SW480 (cell line): ENCODE measurements at regions not wholly inside any gene's neighbourhood (a gene's known extent, or its start where the extent isn't known, plus 50 kb on each side); places are given as distances from the start of the nearest gene placed in this dataset.
A peak's percentile ranks its signal among the peaks of the same experiment; 100 is the strongest.

Experiments
- DNase-seq: peaks from one replicate; pipeline ENCODE4 v3.0.0-alpha.2; 2016; ENCODE audit warnings: low spot score

DNA sequence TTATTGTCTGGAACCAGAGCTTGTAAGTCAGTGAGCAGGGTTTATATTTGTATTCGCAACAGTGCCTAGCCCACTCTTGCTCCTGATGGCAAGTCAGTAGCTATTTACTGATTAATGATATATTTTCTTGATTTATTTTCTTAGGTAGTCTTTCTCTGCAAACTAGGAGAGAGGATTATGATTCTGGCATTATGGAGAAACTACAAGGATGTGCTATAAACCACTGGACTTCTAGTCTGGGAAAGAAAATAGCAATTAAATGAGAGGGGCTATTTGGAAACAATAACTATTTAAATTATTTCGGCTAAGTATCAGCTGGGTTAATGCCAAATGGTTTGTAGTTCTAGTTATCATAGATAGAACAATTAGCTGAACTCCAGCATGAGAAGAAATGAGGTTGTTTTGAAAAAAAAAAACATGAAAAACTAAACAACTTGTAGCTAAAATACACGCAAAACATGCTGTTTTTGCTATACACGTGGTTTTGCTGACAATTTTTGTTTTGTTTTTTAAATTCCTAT lies 304.9 kb upstream of the TCF21 start:
- DNase-seq: no peak

DNA sequence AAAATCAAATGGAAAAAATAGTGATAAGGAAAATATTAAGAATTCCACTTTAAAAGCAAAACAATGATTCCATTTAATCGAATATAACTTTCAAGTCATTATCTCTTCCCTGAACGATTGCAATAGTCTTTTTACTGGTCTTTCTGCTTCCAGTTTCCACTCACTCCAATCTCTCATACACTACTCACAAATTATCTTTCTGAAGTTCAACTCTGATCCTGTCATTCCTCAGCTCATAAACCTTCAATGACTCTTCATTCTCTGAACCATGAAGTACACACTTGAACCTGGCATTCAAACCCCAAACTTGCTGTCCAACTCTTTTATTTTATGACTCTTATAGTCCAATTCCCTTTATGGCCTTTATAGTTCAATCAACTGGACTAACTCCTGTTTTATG lies 304.1 kb upstream of the TCF21 start:
- no peak for DNase-seq

DNA sequence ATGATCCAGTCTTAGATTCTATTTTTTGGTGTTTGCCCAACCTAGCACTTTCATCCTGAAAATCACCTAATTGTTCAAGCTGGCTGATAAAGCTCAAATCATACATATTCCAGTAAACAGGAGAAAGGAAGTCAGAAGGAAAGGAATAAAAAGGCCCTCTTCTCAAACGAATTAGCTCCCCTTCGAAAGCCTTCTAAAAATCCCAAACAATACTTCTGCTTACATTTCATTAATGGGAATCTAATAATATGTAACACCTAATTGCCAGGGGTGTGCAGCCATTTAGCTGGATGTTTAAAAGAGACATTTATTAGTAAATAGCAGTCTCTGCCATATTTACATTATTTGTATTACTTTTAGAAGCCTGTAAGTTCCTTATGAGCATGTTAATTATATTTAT lies 302.9 kb upstream of the TCF21 start:
- DNase-seq: no peak

DNA sequence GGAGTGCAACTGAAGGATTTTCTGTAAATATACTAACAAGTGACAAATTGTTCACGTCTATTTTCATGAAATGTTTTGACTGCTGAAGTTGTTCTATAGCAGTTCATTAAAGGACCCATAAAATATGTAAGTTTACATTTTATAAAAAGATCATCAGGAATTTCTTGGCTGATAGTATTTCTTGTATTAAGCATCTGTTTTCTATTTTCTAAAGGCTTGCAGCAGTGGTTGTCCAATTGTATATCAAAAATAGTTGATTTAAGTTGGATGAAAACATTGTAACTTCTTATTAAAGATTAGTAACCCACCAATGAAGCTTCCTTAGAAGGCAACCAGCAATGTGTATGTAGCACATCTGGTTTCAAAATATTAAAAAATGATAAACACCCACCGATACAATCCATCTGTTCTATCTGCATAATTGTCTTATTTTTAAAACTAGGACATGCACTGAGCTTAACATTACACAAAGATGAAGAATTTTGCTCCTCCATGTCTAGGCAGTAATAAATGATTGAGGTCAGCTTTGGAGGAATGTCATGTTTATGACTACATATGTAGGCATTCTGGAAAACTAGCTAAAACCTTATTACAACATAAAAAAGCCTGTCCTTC lies 301.3 kb upstream of the TCF21 start:
- DNase-seq: no peak

DNA sequence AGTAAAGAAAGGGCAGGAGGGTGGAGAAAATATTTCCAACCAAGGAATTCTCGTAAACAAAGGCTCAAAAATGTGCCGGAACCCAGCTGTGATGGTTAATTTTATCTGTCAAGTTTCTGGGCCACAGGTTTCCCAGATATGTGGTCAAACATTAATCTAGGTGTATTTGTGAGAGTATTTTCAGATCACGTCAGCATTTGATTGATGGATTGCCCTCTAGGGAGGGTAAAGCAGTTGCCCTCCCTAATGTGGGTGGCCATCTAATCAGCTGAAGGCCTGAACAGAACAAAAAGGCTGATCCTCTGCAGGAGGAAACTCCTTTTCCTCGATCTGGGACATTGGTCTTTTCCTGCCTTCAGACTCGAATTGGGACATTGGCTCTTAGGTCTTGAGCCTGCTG lies 298.7 kb upstream of the TCF21 start:
- DNase-seq: no peak

DNA sequence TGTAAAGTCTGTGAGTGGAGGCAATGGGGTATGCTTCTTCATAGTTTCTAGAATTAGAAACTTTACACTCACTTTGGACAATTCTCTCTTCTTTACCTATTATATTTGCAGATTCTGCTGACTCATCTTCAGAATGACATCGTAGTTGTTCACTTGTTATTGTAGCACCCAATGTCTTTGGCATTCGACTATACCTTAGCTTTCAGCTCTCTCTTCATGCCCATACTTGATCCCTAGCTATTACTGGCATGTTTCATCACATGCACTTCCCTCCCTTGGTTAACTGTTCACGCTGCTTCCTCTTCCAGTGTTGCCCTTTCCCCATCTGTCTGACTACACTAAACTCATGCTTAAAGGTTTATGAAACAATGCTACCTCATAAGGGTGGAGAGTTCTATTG lies 298.1 kb upstream of the TCF21 start:
- DNase-seq: no peak

DNA sequence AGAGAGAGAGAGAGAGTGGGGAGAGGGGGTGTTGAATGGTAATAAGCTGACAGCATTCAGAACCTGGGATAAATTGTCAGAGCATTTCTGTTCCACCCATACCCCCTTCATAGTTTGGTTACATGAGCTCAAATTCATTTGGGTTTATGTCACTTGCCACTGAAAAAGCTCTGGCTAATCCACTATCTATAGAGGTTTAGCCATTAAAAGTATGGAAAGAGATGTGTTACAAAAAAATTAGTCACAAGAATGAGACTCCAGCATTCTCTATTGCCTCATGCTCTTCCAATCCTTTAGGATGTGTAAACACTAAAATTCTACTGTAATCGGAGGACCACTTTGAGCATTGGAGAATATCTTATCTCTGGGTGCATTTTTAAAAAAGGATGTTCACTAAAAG lies 297.6 kb upstream of the TCF21 start:
- DNase-seq: no peak

DNA sequence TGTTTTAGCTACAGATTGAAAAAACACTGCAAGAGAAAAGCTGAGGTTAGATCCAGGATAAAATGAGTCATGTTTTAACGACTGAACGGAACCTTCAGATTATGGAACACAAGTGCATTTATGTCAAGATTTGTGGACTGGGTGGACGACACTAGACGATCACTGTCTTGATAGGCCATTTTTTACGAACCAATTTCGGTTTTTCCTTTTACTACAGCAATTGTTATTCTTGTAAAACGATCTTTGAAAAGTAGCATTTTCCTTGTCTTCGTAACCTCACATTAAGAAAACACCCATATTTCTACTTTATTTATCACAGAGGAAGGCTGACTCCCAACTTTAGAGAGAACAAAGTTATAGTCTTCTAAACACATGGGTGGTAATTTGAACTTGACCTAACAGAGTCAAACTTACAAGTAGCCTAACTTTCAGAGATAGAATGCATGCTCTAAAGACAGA lies 294.2 kb upstream of the TCF21 start:
- DNase-seq: no peak

DNA sequence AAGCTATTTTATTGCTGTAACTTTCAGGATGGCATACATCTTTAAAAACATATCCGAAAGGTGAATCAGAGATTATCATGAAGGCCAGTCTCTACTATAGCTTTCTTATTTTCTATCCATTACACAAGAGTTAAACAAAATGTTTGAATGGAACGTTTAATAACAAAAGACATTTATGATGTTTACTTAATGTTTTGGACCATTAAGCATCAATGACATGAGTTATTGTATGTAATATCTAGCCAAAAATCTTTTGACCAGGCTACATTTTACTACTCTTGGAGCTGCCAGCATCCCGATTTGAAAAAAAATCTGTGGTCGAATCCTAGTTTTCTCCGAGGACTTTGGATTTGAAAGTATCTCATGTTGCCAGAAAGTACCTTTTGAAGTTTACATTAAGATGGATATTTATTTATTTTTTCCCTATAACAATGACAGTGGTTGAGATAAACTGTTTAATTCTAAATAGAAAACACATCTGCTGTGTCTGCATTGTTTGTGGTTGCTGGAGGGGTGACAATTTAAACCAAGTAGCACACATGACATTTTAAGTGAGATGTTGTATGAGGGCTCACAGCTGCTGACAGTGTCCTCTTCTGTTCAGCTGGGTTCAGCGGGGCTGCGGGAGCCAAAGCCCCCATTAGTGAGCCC lies 293.7 kb upstream of the TCF21 start:
- DNase-seq: no peak

DNA sequence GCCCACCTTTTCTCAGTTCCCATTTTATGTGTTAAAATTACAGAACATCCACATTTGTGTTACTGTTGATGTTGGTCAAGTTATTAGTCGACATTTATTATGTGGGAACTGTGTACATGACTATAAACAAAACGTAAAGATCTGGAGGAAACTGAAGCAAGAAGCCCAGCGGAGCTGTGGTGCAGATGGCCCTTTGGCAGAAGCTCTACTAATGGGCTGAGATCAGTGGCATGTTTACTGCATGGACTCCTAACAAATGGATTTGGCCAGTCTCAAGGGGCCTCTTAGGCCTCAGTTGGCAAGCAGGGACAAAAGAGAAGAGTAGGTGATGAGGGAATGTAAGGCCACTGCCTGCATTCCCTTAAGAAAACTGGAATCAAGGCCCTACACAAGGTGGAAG lies 282.1 kb upstream of the TCF21 start:
- DNase-seq: no peak

DNA sequence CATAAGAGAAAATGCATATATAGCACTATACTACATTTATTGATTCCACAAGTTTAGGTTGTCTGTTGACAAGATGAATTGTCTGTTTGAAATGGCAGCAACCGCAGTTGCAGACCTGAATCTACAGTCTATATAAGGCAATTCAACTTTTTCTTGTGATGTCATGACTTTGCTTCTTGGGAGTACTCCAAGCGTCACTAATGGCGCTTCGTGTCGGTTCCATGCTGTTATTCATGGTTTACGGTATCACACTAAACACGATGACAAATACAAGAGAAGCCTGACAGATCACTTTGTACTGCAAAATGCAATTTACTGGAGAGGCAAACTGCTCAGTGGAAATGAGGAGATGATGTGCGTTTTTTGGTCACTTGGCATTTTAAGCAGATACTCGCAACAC lies 280.3 kb upstream of the TCF21 start:
- DNase-seq: no peak

DNA sequence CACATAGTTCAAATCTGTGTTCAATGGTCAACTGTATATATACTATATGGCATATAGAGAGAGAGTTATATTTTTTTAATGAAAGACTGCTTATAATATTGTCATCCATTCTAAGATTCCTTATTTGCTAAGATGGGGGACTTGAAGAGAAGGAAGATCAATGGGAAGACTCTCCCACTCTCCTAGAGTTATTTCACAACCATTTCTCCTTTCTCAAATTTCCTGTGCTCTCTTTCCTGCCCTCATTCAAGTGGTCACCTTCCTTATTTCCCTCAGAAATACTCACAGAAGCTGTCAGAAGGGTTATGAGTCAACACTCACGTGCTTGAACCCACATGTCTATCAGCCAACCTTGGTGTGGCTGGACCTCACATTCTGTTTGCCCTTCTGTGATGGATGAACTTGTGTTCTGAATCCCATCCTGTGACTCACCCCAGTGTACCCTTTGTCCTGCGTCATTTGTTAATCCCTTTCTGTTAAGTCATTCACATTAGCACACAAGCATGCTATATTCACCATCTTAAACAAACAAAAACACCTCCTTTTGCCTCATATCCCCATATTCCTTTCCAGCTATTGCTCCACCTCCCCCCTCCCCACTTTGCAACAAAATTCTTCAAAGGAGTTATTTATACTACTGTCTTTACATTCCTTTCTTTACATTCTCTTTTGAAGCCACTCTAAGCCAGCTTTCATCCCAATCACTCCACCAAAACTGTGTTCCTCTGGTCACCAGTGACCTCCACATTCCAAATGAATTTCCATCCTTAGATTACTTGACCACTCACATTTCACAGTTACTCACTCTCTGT lies 279.3 kb upstream of the TCF21 start:
- DNase-seq: peak; percentile 83

DNA sequence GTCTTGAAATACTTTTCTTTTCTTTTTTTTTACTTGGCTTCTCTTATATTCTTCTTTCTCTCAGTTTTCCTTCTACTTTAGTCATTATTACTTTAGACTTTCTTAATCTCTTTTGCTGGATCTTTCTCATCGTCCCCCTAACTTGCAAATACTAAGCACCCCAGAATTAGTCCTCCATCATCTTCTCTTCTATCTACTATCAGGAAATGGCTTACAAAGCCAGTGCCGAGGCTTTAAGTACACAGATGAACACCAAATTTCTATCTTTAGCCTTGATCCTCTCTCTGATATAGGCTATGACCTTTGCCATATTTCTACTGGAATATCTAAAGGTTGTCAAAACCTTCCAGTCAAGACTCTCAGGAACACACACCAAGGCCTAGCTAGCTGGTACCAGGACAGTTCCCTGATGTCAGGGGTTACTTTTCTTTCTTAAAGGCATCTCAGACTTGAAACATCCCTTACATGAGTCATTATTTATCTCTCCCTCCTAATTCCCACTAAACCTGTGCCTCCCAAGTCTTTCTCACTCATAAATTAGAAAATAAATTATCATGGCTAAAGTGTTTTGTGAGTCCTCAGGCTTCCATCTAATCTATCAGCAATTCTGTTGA lies 278.6 kb upstream of the TCF21 start:
- DNase-seq: no peak

DNA sequence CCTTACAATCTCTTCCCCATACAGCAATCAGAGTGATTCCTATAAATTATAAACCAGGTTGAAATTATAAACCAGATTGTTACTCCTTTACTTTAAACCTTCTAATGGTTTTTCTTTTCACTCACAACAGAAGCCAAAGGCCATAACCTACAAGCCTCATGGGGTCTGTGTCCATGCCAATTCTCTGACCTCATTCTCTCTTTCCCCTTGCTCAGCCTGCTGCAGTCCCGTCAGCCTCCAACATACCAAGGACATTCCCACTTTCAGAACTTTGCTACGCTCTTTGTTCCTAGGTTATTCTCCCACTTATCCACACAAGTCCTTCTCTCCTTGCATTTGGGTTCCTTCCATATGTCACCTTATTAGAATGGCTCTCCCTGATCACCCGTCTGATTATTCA lies 277.9 kb upstream of the TCF21 start:
- no peak for DNase-seq

DNA sequence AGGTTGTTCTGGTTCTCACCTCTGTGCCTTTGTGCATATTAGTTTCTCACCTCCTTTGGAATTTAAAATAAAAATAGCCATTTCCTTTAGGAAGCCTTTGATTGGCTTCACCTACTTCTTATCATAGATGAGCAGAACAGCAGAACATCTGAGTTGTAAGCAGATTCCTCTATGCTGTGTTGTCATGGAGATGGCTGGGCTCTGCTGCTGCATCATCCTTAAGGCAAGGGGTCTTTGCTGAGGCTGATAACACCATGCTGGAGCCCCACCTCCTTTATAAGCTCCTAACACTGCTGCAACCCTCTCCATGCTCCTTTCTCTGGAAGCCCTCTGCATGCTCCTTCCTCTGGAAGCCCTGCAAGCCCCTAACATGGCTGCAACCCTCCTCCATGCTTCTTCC lies 276.5 kb upstream of the TCF21 start:
- DNase-seq: no peak

DNA sequence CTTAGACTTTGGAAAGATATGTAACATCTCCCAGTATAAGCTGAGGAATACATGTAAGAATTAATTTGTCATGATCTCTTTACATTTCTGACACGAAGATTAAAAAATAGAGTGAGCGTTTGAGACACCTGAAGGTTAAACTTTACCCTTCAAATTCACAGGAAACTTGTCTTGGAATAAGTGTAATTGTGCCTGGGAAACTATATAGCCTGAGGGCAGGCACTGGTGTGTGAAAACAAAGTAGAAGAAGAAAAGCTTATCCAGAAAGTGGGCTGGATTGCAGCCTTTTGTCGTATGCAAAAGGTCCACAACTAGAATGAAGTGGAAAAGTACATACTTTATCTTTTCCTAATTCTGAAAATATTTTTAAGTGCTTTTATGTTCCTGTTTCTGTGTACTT lies 275.7 kb upstream of the TCF21 start:
- DNase-seq: no peak

DNA sequence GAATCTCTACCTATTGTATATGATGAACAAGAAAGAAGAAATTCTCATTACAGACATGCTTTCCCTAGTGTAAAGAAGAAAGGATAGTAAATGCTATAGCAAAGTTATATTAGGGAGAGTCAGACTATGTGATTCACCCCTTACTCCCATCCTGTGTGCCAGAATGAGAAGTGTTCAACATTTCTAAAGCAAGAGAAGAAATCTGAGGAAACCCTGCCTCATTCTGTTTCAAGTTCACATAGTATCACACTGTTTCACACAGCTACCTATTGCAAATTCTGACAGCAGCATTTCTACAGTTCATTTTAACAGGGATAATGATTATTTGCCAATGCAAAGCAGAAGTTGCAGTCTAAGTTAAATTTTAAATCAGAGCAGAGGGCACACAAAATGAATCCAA lies 267.2 kb upstream of the TCF21 start:
- no peak for DNase-seq

DNA sequence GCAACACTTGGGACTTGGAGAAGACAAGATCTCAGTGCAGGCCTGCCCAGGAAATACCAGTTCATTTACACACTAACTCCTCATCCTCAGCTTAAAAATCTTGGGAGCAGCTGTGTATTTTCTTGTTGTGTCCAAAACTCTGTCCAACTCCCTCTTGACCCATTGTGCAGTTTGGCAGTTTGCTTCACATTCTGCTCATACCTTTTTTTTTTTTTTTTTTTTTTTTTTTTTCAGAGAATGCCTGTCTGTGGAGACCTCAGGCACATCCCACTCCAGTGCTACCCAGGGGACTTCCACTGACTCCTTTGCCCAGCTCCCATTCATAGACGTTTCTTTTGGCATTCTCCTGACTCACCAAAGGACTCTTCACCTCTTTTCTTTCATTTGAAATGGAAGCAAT lies 265.8 kb upstream of the TCF21 start:
- no peak for DNase-seq

DNA sequence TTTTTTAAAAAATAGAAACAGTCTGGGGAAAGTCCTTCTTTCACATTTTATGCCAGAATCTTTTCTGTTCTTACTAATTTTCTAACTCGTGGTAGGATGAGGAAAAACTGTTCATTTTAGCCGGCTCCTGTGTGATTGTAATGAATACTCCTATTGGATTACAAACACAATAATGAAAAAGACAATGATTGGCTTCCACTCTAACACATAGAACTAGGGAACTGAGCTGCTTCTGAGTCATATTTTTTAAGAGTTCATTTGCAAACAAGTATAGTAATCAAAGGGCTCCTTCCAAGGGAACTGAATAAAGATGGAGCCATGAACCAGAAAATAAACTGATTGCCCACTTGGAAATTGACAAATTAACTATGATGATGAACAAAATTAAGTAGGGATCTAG lies 265.3 kb upstream of the TCF21 start:
- no peak for DNase-seq

DNA sequence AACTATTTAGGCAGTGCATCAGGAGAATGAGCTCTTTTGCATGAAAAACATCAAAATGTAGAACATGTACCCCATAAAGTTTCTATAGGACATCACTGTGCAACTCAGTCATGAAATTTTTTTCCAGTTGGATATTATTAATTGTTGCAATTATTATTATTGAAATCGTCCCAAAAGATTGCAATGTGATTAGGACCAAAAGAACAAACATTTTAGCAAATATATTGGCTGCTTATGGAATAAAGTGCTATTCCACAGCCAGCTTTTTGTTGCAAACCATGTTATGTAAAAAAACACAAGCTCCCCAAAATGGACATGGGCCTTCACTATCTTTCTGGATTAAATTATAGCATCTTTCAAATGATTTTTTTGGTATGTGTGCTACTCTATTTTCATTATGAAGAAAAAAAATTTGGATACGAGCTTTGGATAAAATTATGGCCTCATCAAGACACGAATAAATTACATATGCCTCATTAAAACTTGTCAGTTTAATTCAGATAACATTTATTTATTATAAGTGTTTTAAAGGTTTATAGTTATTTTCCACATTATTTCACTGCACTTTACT lies 262.7 kb upstream of the TCF21 start:
- DNase-seq: no peak

DNA sequence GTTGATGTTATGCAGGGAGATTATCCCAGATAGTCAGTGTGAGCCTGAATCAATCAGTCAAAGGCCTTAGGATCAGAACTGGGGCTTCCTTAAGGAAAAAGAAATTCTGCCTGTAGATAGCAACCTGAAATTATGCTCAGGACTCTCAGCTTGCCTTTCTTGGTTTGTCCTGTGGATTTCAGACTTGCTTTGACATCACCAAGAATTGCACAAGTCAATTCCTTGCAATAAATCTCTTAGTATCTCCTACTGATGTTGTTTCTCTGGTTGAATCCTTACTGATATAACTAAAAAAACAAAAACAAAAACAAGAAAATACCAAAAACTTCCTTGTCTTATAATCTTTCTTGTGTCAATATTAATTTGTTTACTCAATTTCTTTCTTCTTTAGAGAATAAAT lies 258.9 kb upstream of the TCF21 start:
- DNase-seq: no peak

DNA sequence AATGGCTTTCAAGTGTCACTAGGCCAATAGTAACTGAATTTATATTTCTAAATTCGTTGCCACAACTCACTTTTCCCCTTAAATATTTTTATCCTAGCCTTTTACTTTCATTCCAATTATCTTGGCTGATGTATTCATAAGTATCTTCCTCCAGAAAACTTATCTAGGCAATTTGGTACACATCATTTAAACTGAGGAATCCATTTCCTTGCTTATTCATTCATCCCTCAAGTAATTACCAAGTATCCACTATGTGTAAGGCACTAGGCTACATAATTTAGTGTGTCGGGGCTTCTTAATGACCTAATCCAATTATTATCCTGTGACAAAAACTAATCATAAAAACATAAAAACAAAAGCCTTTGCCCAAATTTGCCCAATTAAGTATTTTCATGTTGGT lies 258.3 kb upstream of the TCF21 start:
- DNase-seq: no peak
